Right lobe of liver (tissue), 6 donors: ENCODE measurements at regions not wholly inside any gene's neighbourhood (a gene's known extent, or its start where the extent isn't known, plus 50 kb on each side); places are given as distances from the start of the nearest gene placed in this dataset.
"Not testable (repeated sequence)": the region's sequence is repeated elsewhere in the genome, so short reads cannot be mapped to it uniquely, and the experiment has no call there.

Experiments
- ATAC-seq, 4 donors: fragments of 200-7000 bp; cut with Tn5 transposase; one replicate each; pipeline ENCODE4 v1.9.1; 2020; ENCODE audit warnings: mild to moderate bottlenecking in 4 of 4, moderate library complexity in 4 of 4
- DNase-seq, 3 donors: peaks; one replicate each; pipeline ENCODE4 v3.0.0-alpha.2; 2020
- H3K27ac ChIP-seq, 3 donors: fragments of 200-600 bp; one replicate each; pipeline ENCODE4 v1.8.0; 2022
- H3K27me3 ChIP-seq, 2 donors: fragments of 200-600 bp; one replicate each; pipeline ENCODE4 v1.8.0; 2022
- H3K36me3 ChIP-seq, 4 donors: fragments of 200-600 bp; sonication (generic) in 1 of 4; one replicate each; pipeline versions ENCODE4 v1.5.1 to v1.8.0; 2017 to 2022; ENCODE audit warnings: control low read depth in 1 of 4
- H3K4me1 ChIP-seq, 4 donors: fragments of 200-600 bp; sonication (generic) in 1 of 4; one replicate each; pipeline versions ENCODE4 v1.5.1 to v1.8.0; 2017 to 2022; ENCODE audit warnings: control low read depth in 1 of 4
- H3K4me3 ChIP-seq, 3 donors: fragments of 200-600 bp; one replicate each; pipeline ENCODE4 v1.8.0; 2022
- H3K9me3 ChIP-seq, 4 donors: fragments of 200-600 bp; sonication (generic) in 1 of 4; one replicate each; pipeline versions ENCODE4 v1.5.1 to v1.8.0; 2017 to 2022; ENCODE audit warnings: control low read depth in 1 of 4
- CTCF ChIP-seq, 4 donors: fragments of 200-600 bp in 3 of 4; fragments of 450-650 bp in 1 of 4; IDR thresholded peaks; one replicate each; pipeline versions ENCODE4 v1.5.1 to v1.8.0; 2016 to 2022; ENCODE audit warnings: antibody characterized with exemption in 4 of 4, mild to moderate bottlenecking in 2 of 4
- POLR2A ChIP-seq: fragments of 450-650 bp; IDR thresholded peaks from one replicate; pipeline ENCODE4 v1.6.1; 2017; ENCODE audit warnings: antibody characterized with exemption, mild to moderate bottlenecking
- WGBS: methylation state at CpG from one replicate; pipeline ENCODE4 v1.1.6; 2018; ENCODE audit warnings: low coverage, low lambda C conversion rate; ENCODE audit not compliant: insufficient coverage; ENCODE audit errors: missing lambda C conversion rate; 5-methylcytosine and 5-hydroxymethylcytosine counted together
- intact Hi-C, 2 donors: fragments of 100-400 bp; cut with DNase I; formaldehyde crosslinking; loops; one replicate each; pipeline versions ENCODE4 v1.11.2 to v1.14.1; 2022
- donor health status: DM: no; HTN: yes; CAD: no.
- donor health status: DM: no; HTN: no; CAD: no.
- donor health status: DM: no; HTN: no; CAD: no.
- donor health status: DM: no; HTN: yes; CAD: no.
- donor health status: DM: no; HTN: yes; CAD: no.

- no peaks in the 10 kb centered on the region for H3K9me3 ChIP-seq
- TF ChIP-seq CTCF (IDR thresholded peaks at IDR 0.05) (no peak), POLR2A (no peak)
- WGBS: 83% methylated on average over 4 of the region's 4 CpGs
- H3K36me3 ChIP-seq: no peaks in the 10 kb centered on the region
- H3K27ac ChIP-seq: no peak overlapping the region
- H3K4me3 ChIP-seq: no peak overlapping the region
- H3K27me3 ChIP-seq: no peaks in the 10 kb centered on the region
- DNase-seq: no peak
- ATAC-seq: peak in 1 of 4 donors; percentile 30
- H3K4me1 ChIP-seq: no peaks in the 10 kb centered on the region
- intact Hi-C loops: no loop called here
Observed at GRCh38 chr6:6491761-6492160, 96.8 kb upstream of the LY86 start.

GRCh38 chr6:6492675-6493074 is 95.8 kb upstream of the LY86 start:
- Histone ChIP-seq H3K36me3 (no peaks in the 10 kb centered on the region), H3K27ac (no peak overlapping the region), H3K4me1 (no peaks in the 10 kb centered on the region), H3K9me3 (no peaks in the 10 kb centered on the region), H3K27me3 (no peaks in the 10 kb centered on the region), H3K4me3 (no peak overlapping the region)
- WGBS: 70% methylated on average over 5 of the region's 5 CpGs
- ATAC-seq (no peak), DNase-seq (no peak)
- no peak for TF ChIP-seq POLR2A
- no peak for TF ChIP-seq CTCF (IDR thresholded peaks at IDR 0.05)
- intact Hi-C loops: no loop called here

- H3K4me1 ChIP-seq, H3K27ac ChIP-seq, H3K4me3 ChIP-seq, ATAC-seq, H3K36me3 ChIP-seq, intact Hi-C loops, H3K27me3 ChIP-seq, DNase-seq, H3K9me3 ChIP-seq: not testable (repeated sequence)
- 65% methylated on average over 7 of the region's 7 CpGs for WGBS
Observed at GRCh38 chr6:6494139-6494538, 94.4 kb upstream of the LY86 start.

- Histone ChIP-seq H3K9me3 (no peaks in the 10 kb centered on the region), H3K4me3 (no peak overlapping the region), H3K4me1 (no peaks in the 10 kb centered on the region), H3K27ac (no peak overlapping the region), H3K27me3 (no peaks in the 10 kb centered on the region), H3K36me3 (no peaks in the 10 kb centered on the region)
- DNase-seq: peak; percentile 59 to 68 (median 67)
- intact Hi-C loops: no loop called here
- ATAC-seq: peak; percentile 76 to 88 (median 85)
- TF ChIP-seq CTCF (IDR thresholded peaks at IDR 0.05) (peak; percentile 53 to 74 (median 64)), POLR2A (no peak)
- 5% methylated on average over 6 of the region's 6 CpGs for WGBS
Observed at GRCh38 chr6:6494677-6495076, 93.8 kb upstream of the LY86 start.

- no peak overlapping the region for H3K4me3 ChIP-seq
- no peak for DNase-seq
- H3K27me3 ChIP-seq: no peaks in the 10 kb centered on the region
- no peaks in the 10 kb centered on the region for H3K36me3 ChIP-seq
- 70% methylated on average over 3 of the region's 3 CpGs for WGBS
- TF ChIP-seq CTCF (IDR thresholded peaks at IDR 0.05): no peak
- TF ChIP-seq POLR2A: no peak
- no peak overlapping the region for H3K27ac ChIP-seq
- no peaks in the 10 kb centered on the region for H3K4me1 ChIP-seq
- H3K9me3 ChIP-seq: no peaks in the 10 kb centered on the region
- no peak for ATAC-seq
- intact Hi-C loops: no loop called here
Observed at GRCh38 chr6:6495851-6496250, 92.7 kb upstream of the LY86 start.
